ENCODE measurements at regions not wholly inside any gene's neighbourhood (a gene's known extent, or its start where the extent isn't known, plus 50 kb on each side); places are given as distances from the start of the nearest gene placed in this dataset.

- no peak for DNase-seq (ENCODE audit: low spot score)
Measured at GRCh38 chr4:27514711-27515110, 654.1 kb downstream of the STIM2 start.

- DNase-seq (ENCODE audit: low spot score), result no peak
Measured at GRCh38 chr4:27515140-27515539, 654.5 kb downstream of the STIM2 start.

GRCh38 chr4:27518876-27519275, 658.2 kb downstream of the STIM2 start:
- DNase-seq (ENCODE audit: low spot score), result no peak

GRCh38 chr4:27524224-27524623, 663.6 kb downstream of the STIM2 start:
- DNase-seq (ENCODE audit: low spot score), result no peak

DNA sequence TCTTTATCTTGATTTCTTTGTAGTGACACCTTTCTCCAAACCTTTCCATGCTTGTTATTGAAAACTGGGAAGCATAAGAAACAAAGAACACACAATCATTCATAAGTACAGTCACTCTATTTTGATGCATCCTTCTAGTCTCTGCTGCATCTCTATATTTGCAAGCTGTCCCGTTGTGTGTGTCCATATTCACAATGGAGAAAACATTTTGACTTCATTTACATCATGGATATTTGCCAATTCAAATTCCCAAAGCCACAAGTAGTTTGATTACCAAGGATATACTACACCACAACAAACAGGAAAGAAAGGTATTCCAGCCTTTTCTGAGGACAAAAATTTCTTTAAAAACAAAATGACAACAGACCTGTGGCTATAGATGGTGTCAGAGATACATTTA, 673.8 kb downstream of the STIM2 start:
- no peak for DNase-seq (ENCODE audit: low spot score)

DNA sequence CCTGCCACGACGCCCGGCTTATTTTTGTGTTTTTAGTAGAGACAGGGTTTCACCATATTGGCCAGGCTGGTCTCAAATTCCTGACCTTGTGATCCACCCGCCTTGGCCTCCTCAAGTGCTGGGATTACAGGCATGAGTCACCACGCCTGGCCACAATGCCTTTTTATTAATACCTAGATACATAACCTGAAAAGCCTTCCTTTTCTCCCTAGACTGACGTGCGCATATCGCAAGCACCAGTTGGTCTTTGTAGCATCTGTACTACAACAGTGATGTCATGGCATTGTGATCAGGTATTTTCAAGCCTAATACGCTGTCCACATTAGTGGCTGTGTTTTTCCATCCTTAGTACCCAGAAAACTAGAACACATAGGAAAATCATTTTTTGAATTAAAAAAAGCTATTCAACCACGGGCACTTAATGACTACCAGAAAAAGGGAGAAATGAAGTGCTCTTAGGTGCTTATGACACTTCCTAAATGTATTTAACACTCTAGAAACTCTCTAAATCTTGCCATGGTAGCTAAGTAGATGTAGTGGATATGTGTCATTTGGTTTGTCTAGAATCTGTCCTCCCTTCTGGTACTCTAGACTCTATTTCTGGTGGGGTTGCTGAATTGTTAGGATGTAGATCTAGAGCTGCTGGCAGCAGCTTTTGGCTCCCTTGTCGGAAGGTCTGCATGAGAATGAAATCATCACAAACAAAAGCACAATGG, 707.8 kb downstream of the STIM2 start:
- no peak for DNase-seq (ENCODE audit: low spot score)

DNA sequence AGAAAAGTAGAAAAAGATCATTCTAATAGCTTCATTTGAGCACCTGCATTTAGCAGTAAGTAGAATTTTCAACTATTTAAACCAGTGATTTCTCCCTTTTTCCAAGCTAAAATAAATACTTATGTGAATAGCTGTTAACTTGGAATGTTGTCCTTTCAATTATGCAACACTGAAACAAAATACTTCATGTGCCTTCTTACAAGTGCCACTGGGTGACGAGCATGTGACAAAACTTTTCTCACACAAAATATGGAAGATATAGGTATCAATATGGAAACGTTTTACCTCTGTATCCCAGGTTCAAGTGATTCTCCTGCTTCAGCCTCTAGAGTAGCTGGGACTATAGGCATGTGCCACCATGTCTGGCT, 708.3 kb downstream of the STIM2 start:
- DNase-seq (ENCODE audit: low spot score), result no peak

DNA sequence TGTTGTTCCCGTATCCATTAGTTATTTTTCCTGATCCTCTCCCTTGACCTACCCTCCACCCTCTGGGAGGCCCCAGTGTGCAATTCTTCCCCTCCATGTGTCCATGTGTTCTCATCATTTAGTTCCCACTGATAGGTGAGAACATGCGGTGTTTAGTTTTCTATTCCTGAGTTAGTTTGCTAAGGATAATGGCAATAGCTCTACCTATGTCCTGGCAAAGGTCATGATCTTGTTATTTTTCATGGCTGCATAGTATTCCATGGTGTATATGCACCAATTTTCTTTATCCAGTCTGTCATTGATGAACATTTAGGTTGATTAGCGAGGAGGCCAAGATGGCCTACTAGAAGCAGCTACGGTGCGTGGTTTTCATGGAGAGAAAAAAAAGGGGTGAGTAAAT, 714.1 kb downstream of the STIM2 start:
- no peak for DNase-seq (ENCODE audit: low spot score)

- no peak for DNase-seq (ENCODE audit: low spot score)
Measured at GRCh38 chr4:27577951-27578350, 717.3 kb downstream of the STIM2 start.

- DNase-seq (ENCODE audit: low spot score), result no peak
Measured at GRCh38 chr4:27592738-27593137, 732.1 kb downstream of the STIM2 start.

- no peak for DNase-seq (ENCODE audit: low spot score)
Measured at GRCh38 chr4:27594922-27595321, 734.3 kb downstream of the STIM2 start.

DNA sequence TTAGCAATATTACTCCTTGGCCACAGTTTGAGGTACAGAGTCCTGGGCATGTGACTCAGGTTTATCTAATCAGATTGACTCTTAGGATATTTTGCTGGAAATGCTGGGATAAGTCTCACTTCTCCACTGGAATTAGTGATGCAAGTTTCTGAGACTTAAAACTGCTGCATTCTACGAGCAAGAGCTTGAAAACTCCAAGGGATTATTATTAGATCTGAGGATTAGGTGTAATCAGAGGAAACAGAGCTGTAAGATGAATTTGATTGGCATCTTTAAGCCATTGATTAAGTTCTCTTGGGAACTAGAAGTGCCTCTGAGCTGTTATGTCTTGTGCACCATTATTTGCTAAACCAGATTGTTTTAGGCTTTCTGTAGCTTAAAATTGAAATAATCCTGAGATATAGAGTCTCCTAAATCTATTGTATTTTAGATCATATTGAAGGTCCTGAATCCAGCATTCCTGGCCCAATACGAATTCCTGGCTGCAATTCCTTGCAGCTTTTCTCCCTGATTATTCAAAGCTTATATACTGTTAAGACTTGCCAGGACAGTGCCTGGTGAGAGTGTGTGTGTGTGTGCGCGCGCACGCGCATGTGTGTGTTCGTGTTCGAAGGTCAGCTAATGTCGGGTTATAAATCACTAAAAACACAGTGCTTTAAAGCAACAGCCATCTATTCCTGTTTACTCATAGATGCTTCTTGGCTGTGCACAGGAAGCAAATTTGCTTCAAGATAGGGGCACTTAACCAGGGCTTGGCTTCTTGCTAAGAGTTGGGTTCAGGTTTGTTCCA, 735.1 kb downstream of the STIM2 start:
- no peak for DNase-seq (ENCODE audit: low spot score)

DNA sequence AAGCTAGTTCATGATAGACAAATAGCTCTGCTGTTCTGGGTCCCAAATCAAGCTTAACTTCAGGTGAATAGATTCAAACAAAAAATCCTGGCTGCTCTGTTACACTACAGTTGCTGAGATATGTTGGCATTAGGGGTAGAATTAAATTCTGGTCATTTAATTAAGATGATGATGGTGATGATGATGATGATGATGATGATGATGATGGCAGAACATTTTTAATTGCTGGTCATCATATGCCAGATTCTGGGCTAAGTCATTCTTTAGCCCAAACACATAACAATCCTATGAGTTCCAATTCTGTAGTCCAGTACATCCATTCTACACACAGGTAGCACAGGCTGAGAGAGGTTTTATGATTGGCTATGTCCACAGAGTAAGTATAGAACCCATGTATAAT, 741.5 kb downstream of the STIM2 start:
- DNase-seq (ENCODE audit: low spot score), result no peak

DNA sequence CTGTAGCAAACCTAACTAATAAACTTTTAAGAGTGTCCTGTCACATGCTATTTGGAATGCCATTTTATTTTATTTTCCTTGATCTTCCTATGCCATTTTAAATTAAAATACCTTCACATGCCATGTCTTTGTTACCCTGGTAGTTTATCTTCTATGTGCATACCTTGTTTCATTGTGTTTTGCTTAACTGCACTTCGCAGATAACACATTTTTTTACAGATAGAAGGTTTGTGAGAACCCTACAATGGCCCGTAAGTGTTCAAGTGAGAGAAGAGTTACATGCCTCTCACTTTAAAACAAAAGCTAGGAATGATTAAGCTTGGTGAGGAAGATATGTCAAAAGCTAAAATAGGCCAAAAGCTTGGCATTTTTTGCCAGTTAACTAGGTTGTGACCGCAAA, 744.1 kb downstream of the STIM2 start:
- DNase-seq (ENCODE audit: low spot score), result no peak

DNA sequence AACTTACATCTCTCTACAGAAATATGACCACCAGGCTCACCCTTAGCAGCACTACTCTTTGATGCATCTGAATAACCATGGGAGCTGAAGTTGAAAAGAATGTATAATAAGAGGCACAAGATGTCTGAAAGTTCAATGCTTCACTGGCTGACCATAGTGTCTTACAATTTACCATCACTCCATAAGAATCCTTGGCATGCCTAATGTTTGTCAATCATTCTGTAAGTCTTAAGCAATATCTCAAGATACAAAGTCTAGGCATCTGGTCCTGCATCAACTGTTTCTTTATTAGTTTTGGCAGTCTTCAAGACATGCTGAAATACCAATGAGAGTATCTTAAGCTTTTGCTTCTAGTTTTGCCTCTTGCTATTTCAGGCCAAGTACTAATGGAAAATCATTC, 755.5 kb downstream of the STIM2 start:
- DNase-seq (ENCODE audit: low spot score), result no peak

- no peak for DNase-seq (ENCODE audit: low spot score)
Measured at GRCh38 chr4:27619435-27619834, 758.8 kb downstream of the STIM2 start.

DNA sequence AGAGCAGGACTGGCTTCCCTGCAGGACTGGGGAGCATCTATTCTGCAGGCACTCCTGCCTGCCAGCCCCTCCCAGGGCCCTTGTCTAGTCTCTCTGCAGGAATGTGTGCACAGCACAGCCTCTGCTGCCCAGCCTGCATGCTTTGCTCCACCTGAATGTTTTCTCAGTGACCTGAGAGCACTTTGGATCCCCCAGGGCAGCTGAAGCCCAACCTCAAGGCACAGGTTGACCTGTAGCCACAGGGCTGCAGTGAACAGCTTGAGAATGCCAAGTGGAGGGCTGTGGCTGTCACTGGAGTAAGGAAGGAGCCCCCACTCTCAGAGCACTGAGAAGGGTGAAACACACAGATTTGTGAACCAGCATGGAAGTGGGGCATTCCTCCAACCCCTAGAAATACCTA, 760.2 kb downstream of the STIM2 start:
- no peak for DNase-seq (ENCODE audit: low spot score)

GRCh38 chr4:27624749-27625148, 764.1 kb downstream of the STIM2 start:
- no peak for DNase-seq (ENCODE audit: low spot score)

DNA sequence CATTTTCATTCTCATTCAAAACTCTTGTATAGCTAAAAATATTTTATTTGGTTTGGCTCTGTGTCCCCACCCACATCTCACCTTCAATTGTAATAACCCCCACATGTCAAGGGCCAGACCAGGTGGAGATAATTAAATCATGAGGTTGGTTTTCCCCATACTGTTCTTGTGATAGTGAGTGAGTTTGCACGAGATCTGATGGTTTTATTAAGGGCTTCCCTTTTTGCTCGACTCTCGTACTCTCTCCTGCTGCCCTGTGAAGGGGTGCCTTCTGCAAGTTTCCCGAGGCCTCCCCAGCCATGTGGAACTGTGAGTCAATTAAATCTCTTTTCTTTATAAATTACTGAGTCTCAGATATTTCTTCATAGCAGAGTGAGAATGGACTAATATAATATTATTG, 768.0 kb downstream of the STIM2 start:
- DNase-seq (ENCODE audit: low spot score), result no peak

GRCh38 chr4:27629532-27630225, 769.0 kb downstream of the STIM2 start:
- DNase-seq (ENCODE audit: low spot score), result no peak

DNA sequence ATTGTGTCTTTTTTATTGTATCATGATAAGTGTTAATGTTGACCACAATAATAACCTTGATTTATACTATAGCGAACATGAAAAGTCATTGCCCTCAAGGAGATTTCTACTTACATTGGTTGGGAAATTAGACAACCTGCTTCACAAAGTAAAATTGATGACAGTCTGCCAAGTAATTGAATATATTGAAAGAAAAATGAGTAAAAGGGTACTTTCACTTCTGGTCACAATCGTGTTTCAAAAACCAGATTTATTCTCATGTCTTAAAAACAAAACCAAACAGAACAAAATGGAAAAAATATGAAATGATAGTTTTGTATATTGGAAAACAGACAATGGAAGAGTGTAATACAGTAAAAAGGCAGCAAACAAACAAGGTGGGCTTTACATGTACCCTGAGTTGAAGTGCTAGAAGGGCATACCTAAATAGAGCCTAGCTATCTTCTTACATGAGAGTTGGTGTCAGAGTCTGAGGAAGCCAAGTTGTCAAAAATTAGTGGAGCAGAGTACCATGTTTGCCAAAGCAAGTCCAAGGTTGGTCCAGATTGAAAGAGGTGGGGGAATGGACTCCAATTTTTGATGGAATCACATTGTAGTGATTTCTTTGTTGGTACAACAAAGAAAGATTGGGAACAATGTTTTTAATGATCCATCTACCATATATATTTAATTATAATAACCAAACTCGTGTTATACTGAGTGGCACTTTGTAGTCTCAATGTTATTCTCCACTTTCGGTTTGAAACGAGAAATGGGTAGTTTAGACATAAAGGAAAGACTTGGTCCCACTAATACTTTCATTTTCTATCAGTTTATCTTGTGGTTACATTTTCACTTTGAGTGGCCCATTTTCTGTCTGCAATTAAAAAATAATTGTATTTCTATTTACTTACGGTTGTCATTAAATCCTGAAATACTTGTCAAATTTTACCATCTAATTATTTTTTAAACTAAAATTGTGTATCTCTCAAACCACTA, 775.6 kb downstream of the STIM2 start:
- DNase-seq (ENCODE audit: low spot score), result no peak

Data from iPS-NIHi11 (cell line).